Hepatocyte (in vitro differentiated cells): ENCODE measurements at regions not wholly inside any gene's neighbourhood (a gene's known extent, or its start where the extent isn't known, plus 50 kb on each side); places are given as distances from the start of the nearest gene placed in this dataset.

Source experiments
- EZH2 ChIP-seq: fragments of 200-600 bp; sonication (generic); IDR thresholded peaks from 2 replicates; pipeline ENCODE4 v1.6.1; 2016; ENCODE audit warnings: antibody characterized with exemption, mild to moderate bottlenecking, borderline replicate concordance
- TF ChIP-seq, protein P1 (sequence below): fragments of 200-600 bp; sonication (generic); IDR thresholded peaks from 2 replicates; pipeline ENCODE4 v1.5.1; 2016; ENCODE audit warnings: antibody characterized with exemption, mild to moderate bottlenecking; ENCODE audit not compliant: poor library complexity

DNA sequence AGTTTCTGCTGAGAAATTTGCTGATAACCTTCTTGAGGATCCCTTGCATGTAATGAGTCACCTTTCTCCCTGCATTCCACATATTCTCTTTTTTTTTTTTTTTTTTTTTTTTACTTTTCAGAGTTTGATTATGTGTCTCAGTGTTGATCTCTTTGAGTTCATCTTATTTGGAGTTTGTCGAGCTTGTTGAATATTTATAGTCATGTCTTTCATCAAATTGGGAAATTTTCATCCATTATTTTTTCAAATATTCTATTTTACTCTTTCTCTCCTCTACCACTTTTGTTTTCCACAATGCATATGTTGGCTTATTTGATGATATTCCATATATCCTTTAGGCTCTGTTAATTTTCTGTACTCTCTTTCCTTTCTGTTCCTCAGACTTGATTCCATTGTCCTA lies 136.1 kb downstream of the MAD2L1 start:
- TF ChIP-seq, protein P1, sequence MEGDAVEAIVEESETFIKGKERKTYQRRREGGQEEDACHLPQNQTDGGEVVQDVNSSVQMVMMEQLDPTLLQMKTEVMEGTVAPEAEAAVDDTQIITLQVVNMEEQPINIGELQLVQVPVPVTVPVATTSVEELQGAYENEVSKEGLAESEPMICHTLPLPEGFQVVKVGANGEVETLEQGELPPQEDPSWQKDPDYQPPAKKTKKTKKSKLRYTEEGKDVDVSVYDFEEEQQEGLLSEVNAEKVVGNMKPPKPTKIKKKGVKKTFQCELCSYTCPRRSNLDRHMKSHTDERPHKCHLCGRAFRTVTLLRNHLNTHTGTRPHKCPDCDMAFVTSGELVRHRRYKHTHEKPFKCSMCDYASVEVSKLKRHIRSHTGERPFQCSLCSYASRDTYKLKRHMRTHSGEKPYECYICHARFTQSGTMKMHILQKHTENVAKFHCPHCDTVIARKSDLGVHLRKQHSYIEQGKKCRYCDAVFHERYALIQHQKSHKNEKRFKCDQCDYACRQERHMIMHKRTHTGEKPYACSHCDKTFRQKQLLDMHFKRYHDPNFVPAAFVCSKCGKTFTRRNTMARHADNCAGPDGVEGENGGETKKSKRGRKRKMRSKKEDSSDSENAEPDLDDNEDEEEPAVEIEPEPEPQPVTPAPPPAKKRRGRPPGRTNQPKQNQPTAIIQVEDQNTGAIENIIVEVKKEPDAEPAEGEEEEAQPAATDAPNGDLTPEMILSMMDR = no peak
- TF ChIP-seq EZH2 = no peak
